Ectodermal cell (in vitro differentiated cells): ENCODE measurements at regions not wholly inside any gene's neighbourhood (a gene's known extent, or its start where the extent isn't known, plus 50 kb on each side); places are given as distances from the start of the nearest gene placed in this dataset.

Experiments used
- H3K27ac ChIP-seq: 2 replicates; pipeline ENCODE4 v1.7.0; 2013; ENCODE audit warnings: mild to moderate bottlenecking, low read depth, low read length; ENCODE audit not compliant: insufficient read depth, poor library complexity, severe bottlenecking
- H3K27me3 ChIP-seq: 2 replicates; pipeline ENCODE4 v1.7.0; 2013; ENCODE audit warnings: mild to moderate bottlenecking, low read length; ENCODE audit not compliant: insufficient read depth, control insufficient read depth, poor library complexity, severe bottlenecking
- H3K36me3 ChIP-seq: one replicate; pipeline ENCODE4 v1.7.0; 2013; ENCODE audit warnings: low read length; ENCODE audit not compliant: control insufficient read depth, insufficient read depth
- H3K4me1 ChIP-seq: one replicate; pipeline ENCODE4 v1.7.0; 2013; ENCODE audit warnings: low read length; ENCODE audit not compliant: control insufficient read depth, insufficient read depth
- H3K4me3 ChIP-seq: 2 replicates; pipeline ENCODE4 v1.7.0; 2013; ENCODE audit warnings: low read depth, low read length, control low read depth; ENCODE audit not compliant: insufficient read depth
- H3K9me3 ChIP-seq: 2 replicates; pipeline ENCODE4 v1.7.0; 2013; ENCODE audit warnings: mild to moderate bottlenecking, low read length, moderate library complexity; ENCODE audit not compliant: control insufficient read depth
- whole genome bisulfite sequencing, 2 experiments: methylation state at CpG; one replicate each; pipeline ENCODE4 v1.1.7; 2013; ENCODE audit warnings: missing lambda C conversion rate in 2 of 2; 5-methylcytosine and 5-hydroxymethylcytosine counted together

- H3K36me3 ChIP-seq = no peaks in the 10 kb centered on the region
- no peaks in the 10 kb centered on the region for H3K27me3 ChIP-seq
- H3K4me3 ChIP-seq = no peak overlapping the region
- peaks cover 5% of the 10 kb centered on the region for H3K4me1 ChIP-seq
- H3K27ac ChIP-seq = no peak overlapping the region
- WGBS, 2 experiments = 63 to 78% methylated on average over 6 of the region's 6 CpGs
- no peaks in the 10 kb centered on the region for H3K9me3 ChIP-seq
Measured at GRCh38 chr5:154580422-154580821, 102.4 kb upstream of the HAND1 start.

DNA sequence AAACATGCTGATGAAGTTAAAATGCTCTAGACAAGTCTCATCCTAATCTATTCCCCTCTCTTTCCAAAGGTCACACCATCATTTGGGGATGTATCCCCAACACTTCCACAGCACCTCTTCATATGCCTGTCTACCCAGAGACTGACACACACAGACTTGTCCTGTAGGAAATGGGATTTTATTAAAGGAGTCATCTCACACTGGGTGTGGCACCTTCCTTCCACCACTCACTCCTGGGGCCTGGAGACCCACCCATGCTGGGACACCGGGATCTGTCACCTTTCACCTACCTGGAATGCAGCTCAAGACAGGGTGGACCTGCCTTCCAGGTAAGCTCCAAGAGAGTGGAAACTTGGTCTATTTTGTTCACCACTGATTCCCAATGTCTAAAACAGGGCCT lies 99.4 kb upstream of the HAND1 start:
- WGBS, 2 experiments = 96 to 100% methylated on average over 1 of the region's 1 CpG
- H3K9me3 ChIP-seq = no peaks in the 10 kb centered on the region
- peaks cover 5% of the 10 kb centered on the region for H3K4me1 ChIP-seq
- H3K27ac ChIP-seq = no peak overlapping the region
- no peaks in the 10 kb centered on the region for H3K36me3 ChIP-seq
- no peak overlapping the region for H3K4me3 ChIP-seq
- H3K27me3 ChIP-seq = no peaks in the 10 kb centered on the region

- Histone ChIP-seq H3K4me1 (peaks cover 8% of the 10 kb centered on the region), H3K9me3 (no peaks in the 10 kb centered on the region), H3K36me3 (no peaks in the 10 kb centered on the region), H3K4me3 (no peak overlapping the region), H3K27me3 (no peaks in the 10 kb centered on the region), H3K27ac (no peak overlapping the region)
- 66 to 72% methylated on average over 9 of the region's 9 CpGs for WGBS, 2 experiments
Measured at GRCh38 chr5:154576429-154576806, 98.4 kb upstream of the HAND1 start.

GRCh38 chr5:154575546-154576428 lies 97.8 kb upstream of the HAND1 start:
- Histone ChIP-seq H3K27ac (no peak overlapping the region), H3K4me3 (no peak overlapping the region), H3K27me3 (no peaks in the 10 kb centered on the region), H3K36me3 (no peaks in the 10 kb centered on the region), H3K9me3 (no peaks in the 10 kb centered on the region), H3K4me1 (peaks cover 8% of the 10 kb centered on the region)
- 67 to 70% methylated on average over 9 to 11 of the region's 11 CpGs for WGBS, 2 experiments

- no peak overlapping the region for H3K4me3 ChIP-seq
- no peaks in the 10 kb centered on the region for H3K9me3 ChIP-seq
- H3K27ac ChIP-seq = no peak overlapping the region
- WGBS, 2 experiments = 94 to 98% methylated on average over 6 of the region's 6 CpGs
- H3K27me3 ChIP-seq = no peaks in the 10 kb centered on the region
- peaks cover 8% of the 10 kb centered on the region for H3K4me1 ChIP-seq
- no peaks in the 10 kb centered on the region for H3K36me3 ChIP-seq
Measured at GRCh38 chr5:154573011-154573410, 95.0 kb upstream of the HAND1 start.

DNA sequence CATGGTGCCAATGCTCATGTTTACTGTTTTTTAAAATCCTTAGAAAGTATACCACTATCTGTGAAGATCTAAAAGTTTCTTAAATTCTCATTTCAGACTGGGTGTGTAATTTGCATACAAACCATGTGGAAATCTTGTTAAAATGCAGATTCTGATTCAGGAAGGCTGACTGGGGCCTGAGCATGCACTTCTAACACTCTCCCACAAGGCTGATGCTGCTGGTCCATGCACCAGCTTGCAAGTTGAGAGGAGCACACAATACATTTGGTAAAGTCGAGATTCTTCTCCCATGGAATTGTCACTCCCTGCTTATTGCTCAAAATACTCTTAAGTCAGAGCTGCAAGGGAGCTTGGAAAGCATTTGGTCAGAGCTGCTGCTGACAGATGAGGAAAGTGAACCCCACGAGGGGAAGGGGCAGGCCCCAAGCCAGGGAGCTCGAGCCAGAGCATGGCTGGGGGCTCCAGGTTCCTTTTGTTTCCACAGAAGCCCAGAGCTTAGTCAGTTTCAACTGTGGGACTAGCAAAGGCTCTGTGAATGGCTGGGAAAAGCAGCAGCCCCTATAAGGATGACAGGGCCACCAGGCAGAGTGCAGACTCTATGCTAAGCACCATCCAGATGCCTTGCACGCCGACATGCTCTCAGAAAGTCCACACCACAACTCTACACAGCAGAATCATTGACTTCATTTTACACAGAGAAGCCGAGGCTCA lies 93.5 kb upstream of the HAND1 start:
- Histone ChIP-seq H3K4me1 (peaks cover 4% of the 10 kb centered on the region), H3K27ac (no peak overlapping the region), H3K4me3 (no peak overlapping the region), H3K9me3 (no peaks in the 10 kb centered on the region), H3K27me3 (no peaks in the 10 kb centered on the region), H3K36me3 (no peaks in the 10 kb centered on the region)
- WGBS, 2 experiments = 66 to 74% methylated on average over 6 of the region's 6 CpGs

DNA sequence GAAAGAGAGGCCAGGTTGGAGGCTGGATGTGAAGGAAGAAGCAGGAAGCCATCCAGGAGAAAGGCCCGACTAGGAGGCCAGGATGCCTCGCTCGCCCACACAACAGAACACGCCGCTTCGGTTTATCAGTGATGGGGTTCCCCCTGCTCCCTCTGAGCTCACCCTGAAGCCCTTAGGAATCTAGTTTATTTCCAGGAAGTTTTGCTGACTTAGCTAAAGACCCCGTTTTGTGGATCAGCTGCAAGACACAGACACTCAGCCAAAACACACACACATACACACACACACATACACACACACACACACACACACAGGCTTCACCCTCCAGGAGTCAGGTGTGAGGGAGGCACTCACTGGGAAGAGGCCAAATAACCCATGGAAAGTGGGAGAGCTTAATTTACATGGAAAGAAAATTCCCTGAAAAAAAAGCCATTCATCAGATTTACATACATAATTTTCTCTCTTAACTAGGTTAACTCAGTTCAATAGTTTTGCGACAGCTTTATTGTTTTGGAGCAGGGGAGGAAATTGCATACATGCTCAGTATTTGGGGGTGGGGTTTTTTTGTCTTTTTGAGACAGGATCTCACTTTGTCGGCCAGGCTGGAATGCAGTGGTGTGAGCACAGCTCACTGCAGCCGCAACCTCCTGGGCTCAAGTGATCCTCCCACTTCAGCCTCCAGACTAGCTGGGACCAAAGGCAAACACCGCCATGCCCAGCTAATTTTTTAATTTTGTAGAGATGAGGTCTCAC lies 92.7 kb upstream of the HAND1 start:
- H3K4me1 ChIP-seq = peaks cover 4% of the 10 kb centered on the region
- no peaks in the 10 kb centered on the region for H3K27me3 ChIP-seq
- no peaks in the 10 kb centered on the region for H3K9me3 ChIP-seq
- H3K36me3 ChIP-seq = no peaks in the 10 kb centered on the region
- 79 to 85% methylated on average over 11 of the region's 11 CpGs for WGBS, 2 experiments
- no peak overlapping the region for H3K27ac ChIP-seq
- H3K4me3 ChIP-seq = no peak overlapping the region

DNA sequence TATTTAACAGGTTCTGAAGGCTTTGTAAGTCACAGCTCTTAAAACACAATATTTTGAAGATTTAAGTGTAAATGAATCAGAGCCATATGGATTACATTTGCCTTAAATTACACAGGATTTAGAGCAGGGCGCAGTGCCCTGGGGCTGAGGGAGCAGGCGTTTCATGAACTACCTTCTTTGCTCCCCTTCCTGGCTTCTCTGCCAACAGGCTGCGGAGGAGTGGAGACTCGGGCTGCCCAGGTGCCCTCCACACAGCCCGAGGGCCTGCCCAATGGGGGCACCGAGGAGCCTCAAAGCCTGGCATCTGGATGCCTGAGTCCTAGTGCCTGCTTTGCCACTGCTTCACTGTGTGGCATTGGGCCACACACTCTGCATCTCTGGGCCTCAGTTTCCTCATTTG lies 90.6 kb upstream of the HAND1 start:
- H3K4me1 ChIP-seq = peaks cover 4% of the 10 kb centered on the region
- no peaks in the 10 kb centered on the region for H3K9me3 ChIP-seq
- H3K27me3 ChIP-seq = no peaks in the 10 kb centered on the region
- no peak overlapping the region for H3K27ac ChIP-seq
- no peak overlapping the region for H3K4me3 ChIP-seq
- WGBS, 2 experiments = 92 to 93% methylated on average over 6 of the region's 6 CpGs
- H3K36me3 ChIP-seq = no peaks in the 10 kb centered on the region

DNA sequence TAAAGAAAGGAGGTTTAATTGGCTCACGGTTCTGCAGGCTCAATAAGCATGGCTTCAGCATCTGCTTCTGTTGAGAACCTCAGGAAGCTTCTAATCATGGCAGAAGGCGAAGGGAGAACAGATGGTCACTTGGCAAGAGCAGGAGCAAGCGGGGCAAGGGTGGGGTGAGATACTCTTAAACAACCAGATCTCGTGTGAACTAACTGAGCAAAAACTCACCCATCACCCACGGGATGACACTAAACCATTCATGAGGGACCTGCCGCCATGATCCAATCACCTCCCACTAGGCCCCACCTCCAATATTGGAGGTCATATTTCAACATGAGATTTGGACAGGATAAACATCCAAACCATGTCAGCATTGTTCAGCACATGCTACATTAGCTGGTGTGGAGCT lies 89.1 kb upstream of the HAND1 start:
- 90 to 94% methylated on average over 6 of the region's 6 CpGs for WGBS, 2 experiments
- Histone ChIP-seq H3K36me3 (no peaks in the 10 kb centered on the region), H3K4me1 (peaks cover 4% of the 10 kb centered on the region), H3K9me3 (no peaks in the 10 kb centered on the region), H3K4me3 (no peak overlapping the region), H3K27ac (no peak overlapping the region), H3K27me3 (no peaks in the 10 kb centered on the region)

DNA sequence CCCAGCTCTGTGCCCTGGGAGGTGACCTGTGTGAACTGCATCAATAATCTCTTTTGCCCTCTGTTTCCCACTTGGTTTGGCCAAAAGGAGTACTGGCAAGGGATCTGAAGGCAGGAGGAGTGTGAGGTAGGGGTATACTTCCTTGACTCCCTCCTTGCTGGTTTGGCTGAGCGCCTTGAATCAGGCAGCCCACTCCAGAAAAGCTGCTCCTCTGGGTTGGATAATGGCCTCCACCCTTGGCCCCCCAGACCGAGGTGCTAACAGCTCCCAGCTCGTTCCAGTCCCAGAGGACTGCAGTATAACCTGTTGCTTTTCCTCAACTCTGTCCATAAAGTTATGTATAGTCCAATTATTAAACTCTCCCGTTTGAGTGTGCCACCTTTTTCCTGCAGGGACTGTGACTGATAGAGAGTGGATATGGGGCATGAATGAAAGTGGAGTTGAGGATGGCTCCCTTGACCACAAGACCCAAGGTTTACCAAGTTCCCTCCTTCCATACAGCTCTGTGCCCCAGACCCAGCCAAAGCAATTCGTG lies 88.2 kb upstream of the HAND1 start:
- Histone ChIP-seq H3K4me1 (no peaks in the 10 kb centered on the region), H3K36me3 (no peaks in the 10 kb centered on the region), H3K9me3 (no peaks in the 10 kb centered on the region), H3K27ac (no peak overlapping the region), H3K27me3 (no peaks in the 10 kb centered on the region), H3K4me3 (no peak overlapping the region)
- WGBS, 2 experiments = 93% methylated on average over 5 of the region's 5 CpGs
